ENCODE measurements at regions not wholly inside any gene's neighbourhood (a gene's known extent, or its start where the extent isn't known, plus 50 kb on each side); places are given as distances from the start of the nearest gene placed in this dataset.

- no peak overlapping the region for H3K27ac ChIP-seq (ENCODE audit: low read length)
- H3K36me3 ChIP-seq (ENCODE audit: control insufficient read depth in 2 of 2, insufficient read depth in 2 of 2, low read length in 2 of 2) = no peaks in the 10 kb centered on the region
- H3K4me1 ChIP-seq (ENCODE audit: control insufficient read depth, insufficient read depth, low read length) = no peaks in the 10 kb centered on the region
- peaks cover 3 to 14% of the 10 kb centered on the region in 2 donors for H3K27me3 ChIP-seq (ENCODE audit: control insufficient read depth in 1 of 2, insufficient read depth in 2 of 2, low read length in 2 of 2)
- H3K9me3 ChIP-seq (ENCODE audit: control insufficient read depth in 2 of 2, low read length in 2 of 2) = no peaks in the 10 kb centered on the region
- no peak overlapping the region for H3K4me3 ChIP-seq (ENCODE audit: low read length in 2 of 2)
- H3K9ac ChIP-seq (ENCODE audit: low read length in 2 of 2) = no peak overlapping the region
Measured at GRCh38 chr11:116506263-116506825, 266.4 kb downstream of the BUD13 start.

GRCh38 chr11:116505298-116506262, 267.2 kb downstream of the BUD13 start:
- peaks cover 5 to 13% of the 10 kb centered on the region in 2 donors for H3K27me3 ChIP-seq (ENCODE audit: control insufficient read depth in 1 of 2, insufficient read depth in 2 of 2, low read length in 2 of 2)
- H3K4me3 ChIP-seq (ENCODE audit: low read length in 2 of 2) = no peak overlapping the region
- H3K27ac ChIP-seq (ENCODE audit: low read length) = no peak overlapping the region
- no peak overlapping the region for H3K9ac ChIP-seq (ENCODE audit: low read length in 2 of 2)
- H3K4me1 ChIP-seq (ENCODE audit: control insufficient read depth, insufficient read depth, low read length) = no peaks in the 10 kb centered on the region
- no peaks in the 10 kb centered on the region for H3K9me3 ChIP-seq (ENCODE audit: control insufficient read depth in 2 of 2, low read length in 2 of 2)
- H3K36me3 ChIP-seq (ENCODE audit: control insufficient read depth in 2 of 2, insufficient read depth in 2 of 2, low read length in 2 of 2) = no peaks in the 10 kb centered on the region

GRCh38 chr11:116504541-116505297, 268.1 kb downstream of the BUD13 start:
- H3K4me1 ChIP-seq (ENCODE audit: control insufficient read depth, insufficient read depth, low read length) = no peaks in the 10 kb centered on the region
- H3K27ac ChIP-seq (ENCODE audit: low read length) = no peak overlapping the region
- H3K9ac ChIP-seq (ENCODE audit: low read length in 2 of 2) = no peak overlapping the region
- H3K27me3 ChIP-seq (ENCODE audit: control insufficient read depth in 1 of 2, insufficient read depth in 2 of 2, low read length in 2 of 2) = peaks cover 5 to 21% of the 10 kb centered on the region in 2 donors
- no peak overlapping the region for H3K4me3 ChIP-seq (ENCODE audit: low read length in 2 of 2)
- no peaks in the 10 kb centered on the region for H3K36me3 ChIP-seq (ENCODE audit: control insufficient read depth in 2 of 2, insufficient read depth in 2 of 2, low read length in 2 of 2)
- H3K9me3 ChIP-seq (ENCODE audit: control insufficient read depth in 2 of 2, low read length in 2 of 2) = no peaks in the 10 kb centered on the region

- Histone ChIP-seq H3K4me1 (ENCODE audit: control insufficient read depth, insufficient read depth, low read length) (no peaks in the 10 kb centered on the region), H3K9ac (ENCODE audit: low read length in 2 of 2) (no peak overlapping the region), H3K4me3 (ENCODE audit: low read length in 2 of 2) (no peak overlapping the region), H3K27me3 (ENCODE audit: control insufficient read depth in 1 of 2, insufficient read depth in 2 of 2, low read length in 2 of 2) (peaks cover 5 to 23% of the 10 kb centered on the region in 2 donors), H3K9me3 (ENCODE audit: control insufficient read depth in 2 of 2, low read length in 2 of 2) (no peaks in the 10 kb centered on the region), H3K27ac (ENCODE audit: low read length) (no peak overlapping the region), H3K36me3 (ENCODE audit: control insufficient read depth in 2 of 2, insufficient read depth in 2 of 2, low read length in 2 of 2) (no peaks in the 10 kb centered on the region)
Measured at GRCh38 chr11:116503216-116504160, 269.3 kb downstream of the BUD13 start.

GRCh38 chr11:116502641-116503061, 270.1 kb downstream of the BUD13 start:
- peaks cover 2 to 22% of the 10 kb centered on the region in 2 donors for H3K27me3 ChIP-seq (ENCODE audit: control insufficient read depth in 1 of 2, insufficient read depth in 2 of 2, low read length in 2 of 2)
- H3K4me1 ChIP-seq (ENCODE audit: control insufficient read depth, insufficient read depth, low read length) = no peaks in the 10 kb centered on the region

GRCh38 chr11:116501728-116502127, 271.1 kb downstream of the BUD13 start:
- H3K27me3 ChIP-seq (ENCODE audit: control insufficient read depth in 1 of 2, insufficient read depth in 2 of 2, low read length in 2 of 2) = peaks cover 2 to 19% of the 10 kb centered on the region in 2 donors
- no peak overlapping the region for H3K4me3 ChIP-seq (ENCODE audit: low read length in 2 of 2)

More at GRCh38 chr11:116502641-116503061, 270.1 kb downstream of the BUD13 start:
- Histone ChIP-seq H3K9ac (ENCODE audit: low read length in 2 of 2) (no peak overlapping the region), H3K27ac (ENCODE audit: low read length) (no peak overlapping the region), H3K36me3 (ENCODE audit: control insufficient read depth in 2 of 2, insufficient read depth in 2 of 2, low read length in 2 of 2) (no peaks in the 10 kb centered on the region), H3K9me3 (ENCODE audit: control insufficient read depth in 2 of 2, low read length in 2 of 2) (no peaks in the 10 kb centered on the region), H3K4me3 (ENCODE audit: low read length in 2 of 2) (no peak overlapping the region)

GRCh38 chr11:116500947-116501602, 271.7 kb downstream of the BUD13 start:
- Histone ChIP-seq H3K27ac (ENCODE audit: low read length) (no peak overlapping the region), H3K36me3 (ENCODE audit: control insufficient read depth in 2 of 2, insufficient read depth in 2 of 2, low read length in 2 of 2) (no peaks in the 10 kb centered on the region), H3K9ac (ENCODE audit: low read length in 2 of 2) (no peak overlapping the region), H3K9me3 (ENCODE audit: control insufficient read depth in 2 of 2, low read length in 2 of 2) (no peaks in the 10 kb centered on the region), H3K4me3 (ENCODE audit: low read length in 2 of 2) (no peak overlapping the region), H3K4me1 (ENCODE audit: control insufficient read depth, insufficient read depth, low read length) (no peaks in the 10 kb centered on the region), H3K27me3 (ENCODE audit: control insufficient read depth in 1 of 2, insufficient read depth in 2 of 2, low read length in 2 of 2) (peaks cover 2 to 15% of the 10 kb centered on the region in 2 donors)

More at GRCh38 chr11:116501728-116502127, 271.1 kb downstream of the BUD13 start:
- Histone ChIP-seq H3K9me3 (ENCODE audit: control insufficient read depth in 2 of 2, low read length in 2 of 2) (no peaks in the 10 kb centered on the region), H3K9ac (ENCODE audit: low read length in 2 of 2) (no peak overlapping the region), H3K27ac (ENCODE audit: low read length) (no peak overlapping the region), H3K36me3 (ENCODE audit: control insufficient read depth in 2 of 2, insufficient read depth in 2 of 2, low read length in 2 of 2) (no peaks in the 10 kb centered on the region), H3K4me1 (ENCODE audit: control insufficient read depth, insufficient read depth, low read length) (no peaks in the 10 kb centered on the region)

- H3K27me3 ChIP-seq (ENCODE audit: control insufficient read depth in 1 of 2, insufficient read depth in 2 of 2, low read length in 2 of 2) = peaks cover 2 to 13% of the 10 kb centered on the region in 2 donors
- no peak overlapping the region for H3K4me3 ChIP-seq (ENCODE audit: low read length in 2 of 2)
- H3K4me1 ChIP-seq (ENCODE audit: control insufficient read depth, insufficient read depth, low read length) = no peaks in the 10 kb centered on the region
- H3K27ac ChIP-seq (ENCODE audit: low read length) = no peak overlapping the region
- H3K36me3 ChIP-seq (ENCODE audit: control insufficient read depth in 2 of 2, insufficient read depth in 2 of 2, low read length in 2 of 2) = no peaks in the 10 kb centered on the region
- H3K9ac ChIP-seq (ENCODE audit: low read length in 2 of 2) = no peak overlapping the region
- no peaks in the 10 kb centered on the region for H3K9me3 ChIP-seq (ENCODE audit: control insufficient read depth in 2 of 2, low read length in 2 of 2)
Measured at GRCh38 chr11:116500026-116500946, 272.5 kb downstream of the BUD13 start.

Data from stomach smooth muscle (tissue), 2 donors.